HG03060 (cell line): ENCODE measurements at regions not wholly inside any gene's neighbourhood (a gene's known extent, or its start where the extent isn't known, plus 50 kb on each side); places are given as distances from the start of the nearest gene placed in this dataset.
"Not testable (repeated sequence)": the region's sequence is repeated elsewhere in the genome, so short reads cannot be mapped to it uniquely, and the experiment has no call there.

Experiments used
- ATAC-seq: cut with Tn5 transposase; IDR thresholded peaks from one replicate; pipeline ENCODE4 v1.9.1; 2021; ENCODE audit warnings: low read depth, moderate number of reproducible peaks; ENCODE audit not compliant: unreplicated experiment

- no peak for ATAC-seq
Observed at GRCh38 chr15:91413142-91413541, 313.1 kb downstream of the SV2B start.

DNA sequence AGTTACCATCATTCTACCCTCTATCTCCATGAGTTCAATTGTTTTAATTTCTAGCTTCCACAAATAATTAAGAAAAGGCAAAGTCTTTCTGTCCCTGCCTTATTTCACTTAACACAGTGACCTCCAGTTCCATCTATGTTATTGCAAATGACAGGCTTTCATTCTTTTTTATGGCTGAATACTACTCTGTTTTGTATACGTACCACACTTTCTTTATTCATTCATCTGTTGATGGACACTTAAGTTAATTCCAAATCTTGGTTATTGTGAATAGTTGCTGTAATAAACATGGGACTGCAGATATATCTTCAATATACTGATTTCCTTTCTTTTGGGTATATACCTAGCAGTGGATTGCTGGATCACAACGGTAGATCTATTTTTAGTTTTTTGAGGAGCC, 314.1 kb downstream of the SV2B start:
- ATAC-seq = no peak

DNA sequence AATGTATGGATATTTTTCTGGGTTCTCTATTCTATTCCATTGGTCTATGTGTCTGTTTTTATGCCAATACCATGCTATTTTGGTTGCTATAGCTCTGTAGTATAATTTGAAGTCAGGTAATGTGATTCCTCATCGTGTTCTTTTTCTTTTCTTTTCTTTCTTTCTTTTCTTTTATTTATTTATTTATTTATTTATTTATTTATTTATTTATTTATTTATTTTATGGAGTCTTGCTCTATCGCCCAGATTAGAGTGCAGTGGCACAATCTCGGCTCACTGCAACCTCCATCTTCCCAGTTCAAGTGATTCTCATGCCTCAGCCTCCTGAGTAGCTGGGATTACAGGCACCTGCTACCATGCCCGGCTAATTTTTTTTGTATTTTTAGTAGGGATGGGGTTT, 315.2 kb downstream of the SV2B start:
- not testable (repeated sequence) for ATAC-seq

- ATAC-seq = no peak
Observed at GRCh38 chr15:91420689-91421088, 320.6 kb downstream of the SV2B start.

DNA sequence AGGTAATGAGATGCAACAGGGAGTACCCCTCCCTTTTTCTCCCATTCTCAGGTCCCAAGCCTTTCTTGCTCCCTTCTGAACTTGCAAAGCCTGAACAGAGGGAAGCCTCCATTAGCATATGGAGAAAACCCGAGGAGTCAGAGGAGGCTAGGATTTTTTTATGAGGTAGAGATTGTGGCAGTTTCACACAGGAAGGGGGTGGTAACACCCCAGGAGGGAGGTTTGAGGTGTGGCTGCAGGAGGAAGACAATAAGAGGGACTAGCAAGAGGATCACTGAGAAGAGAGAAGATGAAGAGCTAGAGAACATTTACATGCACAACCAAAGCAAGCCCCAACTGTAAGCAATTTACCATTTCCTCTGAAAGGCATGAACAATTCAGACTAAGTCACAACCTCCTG, 322.7 kb downstream of the SV2B start:
- no peak for ATAC-seq

DNA sequence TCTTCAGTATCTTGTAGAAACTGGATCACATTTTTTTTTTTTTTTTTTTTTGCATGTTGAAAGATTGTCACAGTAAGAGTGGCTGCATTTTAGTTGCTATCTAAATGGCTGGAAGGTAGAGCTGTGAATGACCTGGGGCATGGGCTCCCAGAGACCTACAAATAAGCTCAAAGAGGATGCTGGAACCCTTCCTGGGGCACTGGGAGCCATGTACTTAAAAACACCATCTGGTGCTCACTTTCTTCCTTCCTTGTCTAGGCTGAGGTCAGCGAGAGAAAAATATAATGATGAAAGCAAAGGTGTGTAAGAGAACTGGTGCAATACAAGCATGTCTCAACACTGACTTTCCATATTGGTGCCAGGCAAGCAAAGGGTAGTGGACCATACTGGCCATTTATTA, 323.9 kb downstream of the SV2B start:
- no peak for ATAC-seq

DNA sequence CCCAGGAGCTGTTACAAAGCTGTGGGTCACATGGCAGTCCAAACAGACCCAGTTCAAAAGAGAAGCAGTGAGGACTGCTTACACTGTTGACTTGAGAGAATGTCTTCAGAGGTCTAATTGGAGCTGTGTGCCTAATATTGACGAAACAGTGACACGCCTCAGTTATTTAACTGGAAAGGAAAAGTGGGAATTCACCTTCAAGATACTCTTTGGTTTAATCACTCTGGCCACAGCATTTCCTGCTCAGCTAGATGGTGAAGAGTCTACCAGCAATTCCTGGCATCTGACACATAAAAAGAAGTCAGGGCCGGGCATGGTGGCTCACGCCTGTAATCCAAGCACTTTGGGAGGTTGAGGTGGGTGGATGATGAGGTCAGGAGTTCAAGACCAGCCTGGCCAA, 326.4 kb downstream of the SV2B start:
- no peak for ATAC-seq

DNA sequence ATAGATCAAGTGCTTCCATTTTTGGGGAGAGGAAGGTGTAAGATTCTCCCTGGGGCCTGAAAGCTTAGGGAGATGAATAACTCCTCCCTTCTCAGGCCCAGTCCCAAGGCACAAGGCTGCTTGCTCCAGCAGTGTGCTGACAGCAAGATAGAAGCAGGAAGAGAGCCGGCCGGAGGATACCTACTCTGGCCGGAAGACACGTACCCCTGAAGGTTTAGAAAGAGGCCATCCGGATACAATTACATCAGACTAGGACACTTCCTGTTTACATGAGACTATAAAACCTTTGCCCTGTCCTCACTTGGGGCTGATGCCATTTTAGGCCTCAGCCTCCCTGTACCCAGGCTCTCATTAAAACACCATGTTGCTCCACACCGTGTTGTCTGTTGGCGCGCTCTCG, 329.9 kb downstream of the SV2B start:
- ATAC-seq = no peak

GRCh38 chr15:91431041-91431715, 331.1 kb downstream of the SV2B start:
- ATAC-seq = no peak

GRCh38 chr15:91435113-91435512, 335.1 kb downstream of the SV2B start:
- no peak for ATAC-seq

GRCh38 chr15:91444656-91445055, 344.6 kb downstream of the SV2B start:
- ATAC-seq = no peak

DNA sequence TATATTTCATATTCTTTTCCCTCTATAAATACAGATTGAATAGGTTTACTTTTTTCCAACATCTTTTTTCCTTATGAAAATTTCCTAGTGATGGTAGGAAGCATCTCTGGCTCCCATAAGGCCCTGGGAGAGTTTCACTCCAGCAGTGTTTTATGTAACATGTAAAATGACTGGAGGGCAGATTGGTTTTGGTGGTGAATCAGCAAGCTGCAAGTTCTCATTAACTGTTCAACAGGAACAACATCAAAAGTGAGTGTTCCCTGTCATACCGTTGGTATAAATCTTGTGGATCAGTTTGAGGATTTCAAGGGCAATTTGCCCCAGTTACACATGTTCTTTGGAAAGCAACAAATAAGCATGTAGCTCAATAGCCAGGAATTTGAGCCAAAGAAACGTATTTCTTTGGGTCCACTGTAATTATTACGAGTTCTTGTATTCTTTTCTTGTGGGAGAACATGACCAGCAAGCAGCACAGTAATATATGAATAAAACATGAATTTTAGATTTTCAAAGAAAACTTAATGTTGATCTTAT, 345.7 kb downstream of the SV2B start:
- no peak for ATAC-seq

DNA sequence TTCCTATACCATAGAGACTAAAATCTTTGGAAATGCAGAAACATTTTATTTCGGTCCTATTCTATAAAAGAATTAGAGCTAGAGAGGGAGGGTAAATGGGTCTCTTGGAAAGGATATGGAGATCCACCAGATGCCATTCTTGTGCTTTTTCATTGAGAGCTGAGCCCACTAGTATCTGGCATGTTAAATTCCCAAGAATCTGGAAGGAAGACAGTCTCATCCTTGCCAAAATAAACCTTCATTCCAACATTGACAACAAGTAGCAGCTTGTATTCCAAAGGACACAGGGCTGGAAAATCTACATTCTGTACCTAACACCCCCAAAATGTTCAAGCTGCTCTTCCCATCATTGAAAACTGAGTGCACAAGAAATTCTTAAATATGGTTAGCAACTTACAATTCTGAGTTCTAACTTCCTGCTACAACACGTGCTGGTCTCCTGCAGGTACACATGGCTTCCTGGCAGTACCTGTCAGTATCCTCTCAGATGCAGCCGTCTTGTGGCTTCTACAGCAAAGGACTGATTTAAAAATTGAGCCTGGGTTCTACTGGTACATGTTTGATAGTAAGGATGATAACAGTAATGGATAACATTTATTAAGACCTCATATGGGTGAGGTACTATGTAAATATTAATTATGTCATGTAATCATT, 348.1 kb downstream of the SV2B start:
- ATAC-seq = no peak

DNA sequence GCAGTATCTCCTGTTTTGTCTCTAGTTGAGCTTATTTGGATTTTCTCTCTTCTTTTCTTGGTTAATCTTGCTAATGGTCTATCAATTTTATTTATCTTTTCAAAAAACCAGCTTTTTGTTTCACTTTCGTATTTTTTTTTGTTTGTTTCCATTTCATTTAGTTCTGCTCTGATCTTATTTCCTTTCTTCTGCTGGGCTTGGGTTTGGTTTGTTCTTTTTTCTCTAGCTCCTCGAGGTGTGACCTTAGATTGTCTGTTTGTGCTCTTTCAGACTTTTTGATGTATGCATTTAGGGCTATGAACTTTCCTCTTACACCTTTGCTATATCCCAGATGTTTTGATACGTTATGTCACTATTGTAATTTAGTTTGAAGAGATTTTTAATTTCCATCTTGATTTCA, 353.3 kb downstream of the SV2B start:
- ATAC-seq = not testable (repeated sequence)

DNA sequence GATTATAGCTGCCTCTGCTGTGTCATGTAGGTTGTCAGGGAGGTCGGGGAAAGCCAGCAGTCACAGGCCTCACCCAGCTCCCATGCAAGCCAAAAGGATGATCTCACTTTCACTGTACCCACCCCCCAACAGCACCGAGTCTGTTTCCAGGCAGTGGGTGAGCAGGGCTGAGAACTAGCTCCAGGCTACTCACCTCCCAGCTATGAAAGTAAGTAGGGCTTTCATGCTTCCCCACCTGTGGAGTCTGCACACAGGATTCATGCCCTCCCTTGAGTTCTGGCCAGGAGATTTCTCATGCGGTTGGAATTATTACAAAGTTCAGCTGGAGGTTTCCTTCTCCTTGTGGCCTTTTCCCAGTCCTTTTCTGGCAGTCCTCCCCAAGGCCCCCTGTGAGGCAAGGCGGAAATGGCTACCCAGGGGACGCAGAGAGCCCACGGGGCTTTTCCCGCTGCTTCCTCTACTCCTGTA, 356.2 kb downstream of the SV2B start:
- ATAC-seq = no peak

GRCh38 chr15:91456921-91457320, 356.9 kb downstream of the SV2B start:
- no peak for ATAC-seq

DNA sequence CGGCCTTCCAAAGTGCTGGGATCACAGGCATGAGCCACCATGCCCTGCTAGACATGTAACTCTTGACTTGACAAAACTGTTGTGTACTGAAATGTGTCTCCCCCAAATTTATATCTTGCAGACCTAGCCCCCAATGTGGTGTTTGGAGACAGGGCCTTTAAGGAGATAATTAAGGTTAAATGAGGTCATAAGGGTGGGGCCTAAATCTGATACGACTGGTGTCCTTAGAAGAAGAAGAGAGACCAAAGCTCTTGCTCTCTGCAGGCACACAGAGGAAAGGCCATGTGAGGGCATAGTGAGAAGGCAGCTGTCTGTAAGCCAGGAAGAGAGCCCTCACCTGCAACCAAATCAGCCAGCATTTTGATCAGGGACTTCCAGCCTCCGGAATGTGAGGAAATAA, 361.3 kb downstream of the SV2B start:
- ATAC-seq = no peak

GRCh38 chr15:91465086-91465485, 365.0 kb downstream of the SV2B start:
- ATAC-seq = no peak

- no peak for ATAC-seq
Observed at GRCh38 chr15:91465696-91466095, 365.6 kb downstream of the SV2B start.

DNA sequence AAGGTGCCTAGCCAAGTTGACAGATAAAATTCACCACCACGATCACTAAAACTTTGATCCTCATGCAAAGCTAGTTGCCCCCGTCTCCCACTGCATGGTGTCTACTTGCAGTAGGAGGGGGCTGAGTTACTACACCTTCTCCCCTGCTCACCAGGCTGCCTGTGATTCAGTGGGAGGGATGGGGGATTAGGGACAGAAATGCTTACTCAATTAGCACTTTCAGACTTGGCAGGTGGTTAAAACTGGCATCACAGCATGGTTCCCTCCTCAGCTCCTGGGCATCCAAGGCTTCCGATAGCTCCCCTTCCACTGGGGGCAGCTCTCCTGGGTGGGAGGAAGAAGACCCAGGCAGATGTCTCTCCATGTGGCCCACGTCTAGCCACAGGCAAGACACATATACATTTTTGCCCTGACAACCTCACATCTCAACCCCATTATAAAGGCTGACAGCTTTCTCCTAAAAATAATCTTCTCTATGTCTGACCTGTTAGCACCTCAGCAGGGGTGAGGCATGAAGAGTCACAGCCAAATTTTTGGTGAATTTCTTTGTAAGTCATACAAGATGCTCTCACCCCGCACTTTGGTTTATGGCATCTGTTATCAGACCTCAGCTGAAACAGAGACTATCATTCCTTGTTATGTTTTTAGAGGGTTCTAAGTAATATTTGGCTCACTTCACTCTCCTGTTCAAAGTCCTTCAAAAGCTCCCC, 369.0 kb downstream of the SV2B start:
- no peak for ATAC-seq
